Body of pancreas (tissue), 4 donors: ENCODE measurements at regions not wholly inside any gene's neighbourhood (a gene's known extent, or its start where the extent isn't known, plus 50 kb on each side); places are given as distances from the start of the nearest gene placed in this dataset.

Experiments
- POLR2A ChIP-seq, 3 donors: fragments of 450-650 bp; IDR thresholded peaks; one replicate each; pipeline ENCODE4 v1.6.1; 2016; ENCODE audit warnings: antibody characterized with exemption in 3 of 3, mild to moderate bottlenecking in 2 of 3
- TF ChIP-seq, protein P1 (sequence below), 7 experiments: fragments of 450-650 bp in 4 of 7; fragments of 200-600 bp in 3 of 7; sonication (generic) in 3 of 7; IDR thresholded peaks; one replicate each; pipeline ENCODE4 v1.5.1; 2016 to 2019; ENCODE audit warnings: antibody characterized with exemption in 7 of 7

DNA sequence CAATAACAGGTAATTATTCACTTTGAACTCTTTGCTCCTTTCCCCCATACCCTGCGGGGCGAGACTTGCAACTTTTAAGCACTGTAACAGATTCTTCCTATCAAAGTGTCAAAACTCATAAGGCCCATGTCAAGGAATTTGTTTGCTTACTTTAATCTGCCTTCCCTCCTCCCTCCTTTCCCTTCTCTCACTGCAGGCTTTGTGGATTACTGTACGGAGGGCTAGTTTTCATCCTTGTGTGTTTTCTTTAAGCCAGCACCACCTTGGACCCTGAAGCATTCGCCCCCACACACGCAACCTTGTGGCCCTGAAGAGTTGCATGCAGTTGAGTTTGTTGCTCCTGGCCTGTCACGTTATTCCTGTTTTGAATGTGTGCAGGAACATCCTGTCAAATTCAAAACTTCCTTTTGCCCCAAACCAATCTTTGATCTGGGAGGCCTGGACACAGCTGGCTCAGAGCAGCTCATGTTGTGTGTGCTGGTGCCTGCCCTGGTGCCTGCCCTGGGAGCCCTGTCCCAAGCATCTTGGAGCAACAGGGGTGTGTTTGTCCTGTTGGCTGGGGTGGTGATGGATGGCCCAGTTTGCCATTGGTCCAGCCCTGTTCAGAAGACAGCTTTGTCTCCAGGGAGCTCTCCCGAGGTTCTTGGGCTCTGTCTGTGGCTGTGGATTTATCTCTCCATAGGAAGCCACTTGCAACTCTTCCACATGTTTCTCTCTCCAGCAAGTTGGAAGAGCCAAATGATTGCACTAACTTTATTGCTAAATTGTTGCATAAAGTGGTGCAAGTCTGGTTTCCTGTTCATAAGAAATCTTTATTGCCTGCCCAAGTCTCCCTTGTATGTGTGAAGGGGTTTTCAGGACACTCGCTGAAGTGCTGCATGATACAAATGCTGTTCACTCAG is 199.6 kb downstream of the VAPA start:
- no peak for TF ChIP-seq POLR2A (IDR thresholded peaks at IDR 0.05)
- TF ChIP-seq, protein P1, sequence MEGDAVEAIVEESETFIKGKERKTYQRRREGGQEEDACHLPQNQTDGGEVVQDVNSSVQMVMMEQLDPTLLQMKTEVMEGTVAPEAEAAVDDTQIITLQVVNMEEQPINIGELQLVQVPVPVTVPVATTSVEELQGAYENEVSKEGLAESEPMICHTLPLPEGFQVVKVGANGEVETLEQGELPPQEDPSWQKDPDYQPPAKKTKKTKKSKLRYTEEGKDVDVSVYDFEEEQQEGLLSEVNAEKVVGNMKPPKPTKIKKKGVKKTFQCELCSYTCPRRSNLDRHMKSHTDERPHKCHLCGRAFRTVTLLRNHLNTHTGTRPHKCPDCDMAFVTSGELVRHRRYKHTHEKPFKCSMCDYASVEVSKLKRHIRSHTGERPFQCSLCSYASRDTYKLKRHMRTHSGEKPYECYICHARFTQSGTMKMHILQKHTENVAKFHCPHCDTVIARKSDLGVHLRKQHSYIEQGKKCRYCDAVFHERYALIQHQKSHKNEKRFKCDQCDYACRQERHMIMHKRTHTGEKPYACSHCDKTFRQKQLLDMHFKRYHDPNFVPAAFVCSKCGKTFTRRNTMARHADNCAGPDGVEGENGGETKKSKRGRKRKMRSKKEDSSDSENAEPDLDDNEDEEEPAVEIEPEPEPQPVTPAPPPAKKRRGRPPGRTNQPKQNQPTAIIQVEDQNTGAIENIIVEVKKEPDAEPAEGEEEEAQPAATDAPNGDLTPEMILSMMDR (IDR thresholded peaks at IDR 0.05), result no peak
